Myocyte (in vitro differentiated cells): ENCODE measurements at regions not wholly inside any gene's neighbourhood (a gene's known extent, or its start where the extent isn't known, plus 50 kb on each side); places are given as distances from the start of the nearest gene placed in this dataset.

Source experiments
- DNase-seq: peaks from one replicate; pipeline ENCODE4 v3.0.0-alpha.2; 2012; ENCODE audit warnings: low read depth

GRCh38 chr12:128056136-128056801, 210.7 kb upstream of the TMEM132C start:
- DNase-seq, result no peak

GRCh38 chr12:128057586-128057985, 209.4 kb upstream of the TMEM132C start:
- DNase-seq, result no peak

GRCh38 chr12:128059621-128060370, 207.2 kb upstream of the TMEM132C start:
- no peak for DNase-seq

- no peak for DNase-seq
Observed at GRCh38 chr12:128068211-128068610, 198.8 kb upstream of the TMEM132C start.

- peak; percentile 66 for DNase-seq
Observed at GRCh38 chr12:128069359-128069997, 197.5 kb upstream of the TMEM132C start.

GRCh38 chr12:128073937-128074336, 193.0 kb upstream of the TMEM132C start:
- DNase-seq, result no peak

GRCh38 chr12:128075332-128075731, 191.6 kb upstream of the TMEM132C start:
- no peak for DNase-seq

GRCh38 chr12:128076188-128076587, 190.8 kb upstream of the TMEM132C start:
- DNase-seq, result peak; percentile 53

- DNase-seq, result no peak
Observed at GRCh38 chr12:128077211-128077916, 189.6 kb upstream of the TMEM132C start.

- no peak for DNase-seq
Observed at GRCh38 chr12:128077917-128078298, 189.1 kb upstream of the TMEM132C start.

- DNase-seq, result peak; percentile 64
Observed at GRCh38 chr12:128078301-128078971, 188.5 kb upstream of the TMEM132C start.

- DNase-seq, result peak; percentile 72
Observed at GRCh38 chr12:128079446-128079845, 187.5 kb upstream of the TMEM132C start.

GRCh38 chr12:128083132-128083729, 183.7 kb upstream of the TMEM132C start:
- DNase-seq, result no peak

- no peak for DNase-seq
Observed at GRCh38 chr12:128088926-128089325, 178.0 kb upstream of the TMEM132C start.

- no peak for DNase-seq
Observed at GRCh38 chr12:128089961-128090360, 177.0 kb upstream of the TMEM132C start.

GRCh38 chr12:128091101-128091720, 175.8 kb upstream of the TMEM132C start:
- no peak for DNase-seq

GRCh38 chr12:128091951-128092382, 175.0 kb upstream of the TMEM132C start:
- no peak for DNase-seq

GRCh38 chr12:128098730-128099129, 168.2 kb upstream of the TMEM132C start:
- peak; percentile 70 for DNase-seq

GRCh38 chr12:128103152-128103551, 163.8 kb upstream of the TMEM132C start:
- no peak for DNase-seq

- no peak for DNase-seq
Observed at GRCh38 chr12:128109236-128109635, 157.7 kb upstream of the TMEM132C start.
